Activated CD4-positive, alpha-beta memory T cell treated with anti-CD3 and anti-CD28 coated beads, Interleukin-2, amount 10 ng/mL, durations not matched to agents 7 days and 5 days (primary cell): ENCODE measurements at regions not wholly inside any gene's neighbourhood (a gene's known extent, or its start where the extent isn't known, plus 50 kb on each side); places are given as distances from the start of the nearest gene placed in this dataset.
"Not testable (repeated sequence)": the region's sequence is repeated elsewhere in the genome, so short reads cannot be mapped to it uniquely, and the experiment has no call there.

ENCODE experiments used
- CTCF ChIA-PET: fragments of 350-600 bp; sonication (Branson Sonifier 250); formaldehyde crosslinking; loops from one replicate; lab custom pipeline; 2021; ENCODE audit warnings: antibody characterized with exemption, inconsistent platforms; lab: Charles Lee
- POLR2A ChIA-PET: fragments of 350-600 bp; sonication (Branson Sonifier 250); formaldehyde crosslinking; loops from one replicate; lab custom pipeline; 2021; ENCODE audit warnings: antibody characterized with exemption; lab: Charles Lee
- DNase-seq: peaks from one replicate; pipeline ENCODE4 v3.0.0-alpha.2; 2020
- H3K27ac Mint-ChIP-seq: one replicate; pipeline ENCODE4 v1.8.0; 2021; ENCODE audit warnings: mild to moderate bottlenecking, mixed read lengths
- H3K27me3 Mint-ChIP-seq: one replicate; pipeline ENCODE4 v1.8.0; 2021; ENCODE audit warnings: mixed read lengths
- H3K36me3 Mint-ChIP-seq: one replicate; pipeline ENCODE4 v1.8.0; 2021; ENCODE audit warnings: low read depth, mixed read lengths
- H3K4me1 Mint-ChIP-seq: one replicate; pipeline ENCODE4 v1.8.0; 2021; ENCODE audit warnings: mixed read lengths
- H3K4me3 Mint-ChIP-seq: one replicate; pipeline ENCODE4 v1.8.0; 2021; ENCODE audit warnings: mild to moderate bottlenecking, mixed read lengths
- H3K9me3 Mint-ChIP-seq: one replicate; pipeline ENCODE4 v1.8.0; 2021; ENCODE audit warnings: mixed read lengths

GRCh38 chr2:210946395-210946794 lies 390.0 kb downstream of the CPS1 start:
- no peaks in the 10 kb centered on the region for H3K36me3 Mint-ChIP-seq
- ChIA-PET POLR2A (no interaction called here), CTCF (no interaction called here)
- H3K9me3 Mint-ChIP-seq: peaks cover 13% of the 10 kb centered on the region
- no peaks in the 10 kb centered on the region for H3K4me1 Mint-ChIP-seq
- no peak overlapping the region for H3K4me3 Mint-ChIP-seq
- no peaks in the 10 kb centered on the region for H3K27me3 Mint-ChIP-seq
- DNase-seq: no peak
- H3K27ac Mint-ChIP-seq: no peak overlapping the region

- H3K4me3 Mint-ChIP-seq, H3K4me1 Mint-ChIP-seq, H3K27me3 Mint-ChIP-seq, H3K9me3 Mint-ChIP-seq, H3K27ac Mint-ChIP-seq, H3K36me3 Mint-ChIP-seq, POLR2A ChIA-PET, DNase-seq, CTCF ChIA-PET: not testable (repeated sequence)
Measured at GRCh38 chr2:210950434-210951060, 394.1 kb downstream of the CPS1 start.

- DNase-seq: no peak
- Mint-ChIP-seq H3K4me3 (no peak overlapping the region), H3K36me3 (no peaks in the 10 kb centered on the region), H3K27me3 (no peaks in the 10 kb centered on the region), H3K9me3 (peaks cover 2% of the 10 kb centered on the region), H3K27ac (no peak overlapping the region), H3K4me1 (no peaks in the 10 kb centered on the region)
- POLR2A ChIA-PET: no interaction called here
- CTCF ChIA-PET: no interaction called here
Measured at GRCh38 chr2:210954386-210954907, 398.0 kb downstream of the CPS1 start.

- no peaks in the 10 kb centered on the region for H3K36me3 Mint-ChIP-seq
- no peak overlapping the region for H3K4me3 Mint-ChIP-seq
- CTCF ChIA-PET: no interaction called here
- no peak overlapping the region for H3K27ac Mint-ChIP-seq
- H3K9me3 Mint-ChIP-seq: peaks cover 2% of the 10 kb centered on the region
- DNase-seq: no peak
- no peaks in the 10 kb centered on the region for H3K27me3 Mint-ChIP-seq
- POLR2A ChIA-PET: no interaction called here
- H3K4me1 Mint-ChIP-seq: no peaks in the 10 kb centered on the region
Measured at GRCh38 chr2:210955591-210955990, 399.2 kb downstream of the CPS1 start.

- Mint-ChIP-seq H3K27me3 (no peaks in the 10 kb centered on the region), H3K9me3 (peaks cover 2% of the 10 kb centered on the region), H3K36me3 (no peaks in the 10 kb centered on the region), H3K27ac (no peak overlapping the region), H3K4me3 (no peak overlapping the region), H3K4me1 (no peaks in the 10 kb centered on the region)
- no peak for DNase-seq
- ChIA-PET POLR2A (no interaction called here), CTCF (no interaction called here)
Measured at GRCh38 chr2:210956101-210956500, 399.7 kb downstream of the CPS1 start.

- H3K4me3 Mint-ChIP-seq: no peak overlapping the region
- CTCF ChIA-PET: no interaction called here
Measured at GRCh38 chr2:210961249-210961648, 404.9 kb downstream of the CPS1 start.

GRCh38 chr2:210963386-210963785 lies 407.0 kb downstream of the CPS1 start:
- H3K9me3 Mint-ChIP-seq: no peaks in the 10 kb centered on the region

More at GRCh38 chr2:210961249-210961648, 404.9 kb downstream of the CPS1 start:
- H3K27ac Mint-ChIP-seq: no peak overlapping the region
- no peaks in the 10 kb centered on the region for H3K9me3 Mint-ChIP-seq
- POLR2A ChIA-PET: no interaction called here
- no peaks in the 10 kb centered on the region for H3K4me1 Mint-ChIP-seq
- no peaks in the 10 kb centered on the region for H3K27me3 Mint-ChIP-seq
- DNase-seq: no peak
- H3K36me3 Mint-ChIP-seq: no peaks in the 10 kb centered on the region

GRCh38 chr2:210964141-210964764 lies 407.9 kb downstream of the CPS1 start:
- ChIA-PET CTCF (no interaction called here), POLR2A (no interaction called here)
- H3K27me3 Mint-ChIP-seq: no peaks in the 10 kb centered on the region
- no peaks in the 10 kb centered on the region for H3K9me3 Mint-ChIP-seq
- no peak overlapping the region for H3K4me3 Mint-ChIP-seq
- H3K4me1 Mint-ChIP-seq: no peaks in the 10 kb centered on the region
- no peak for DNase-seq
- H3K27ac Mint-ChIP-seq: no peak overlapping the region
- H3K36me3 Mint-ChIP-seq: no peaks in the 10 kb centered on the region

More at GRCh38 chr2:210963386-210963785, 407.0 kb downstream of the CPS1 start:
- DNase-seq: no peak
- CTCF ChIA-PET: no interaction called here
- POLR2A ChIA-PET: no interaction called here
- Mint-ChIP-seq H3K27ac (no peak overlapping the region), H3K27me3 (no peaks in the 10 kb centered on the region), H3K4me3 (no peak overlapping the region), H3K4me1 (no peaks in the 10 kb centered on the region), H3K36me3 (no peaks in the 10 kb centered on the region)

GRCh38 chr2:210965472-210965871 lies 409.1 kb downstream of the CPS1 start:
- H3K4me3 Mint-ChIP-seq: no peak overlapping the region
- no peaks in the 10 kb centered on the region for H3K36me3 Mint-ChIP-seq
- DNase-seq: no peak
- no peaks in the 10 kb centered on the region for H3K4me1 Mint-ChIP-seq
- ChIA-PET POLR2A (no interaction called here), CTCF (no interaction called here)
- no peaks in the 10 kb centered on the region for H3K9me3 Mint-ChIP-seq
- H3K27me3 Mint-ChIP-seq: no peaks in the 10 kb centered on the region
- no peak overlapping the region for H3K27ac Mint-ChIP-seq

- no peak for DNase-seq
- H3K27ac Mint-ChIP-seq: no peak overlapping the region
- no peak overlapping the region for H3K4me3 Mint-ChIP-seq
- no peaks in the 10 kb centered on the region for H3K27me3 Mint-ChIP-seq
- H3K4me1 Mint-ChIP-seq: no peaks in the 10 kb centered on the region
- ChIA-PET POLR2A (no interaction called here), CTCF (no interaction called here)
- no peaks in the 10 kb centered on the region for H3K9me3 Mint-ChIP-seq
- H3K36me3 Mint-ChIP-seq: no peaks in the 10 kb centered on the region
Measured at GRCh38 chr2:210966330-210966729, 409.9 kb downstream of the CPS1 start.

- Mint-ChIP-seq H3K4me1 (no peaks in the 10 kb centered on the region), H3K27ac (no peak overlapping the region), H3K27me3 (no peaks in the 10 kb centered on the region), H3K36me3 (no peaks in the 10 kb centered on the region), H3K4me3 (no peak overlapping the region), H3K9me3 (no peaks in the 10 kb centered on the region)
- ChIA-PET CTCF (no interaction called here), POLR2A (no interaction called here)
- no peak for DNase-seq
Measured at GRCh38 chr2:210971431-210971830, 415.0 kb downstream of the CPS1 start.

GRCh38 chr2:210986806-210987205 lies 430.4 kb downstream of the CPS1 start:
- H3K4me1 Mint-ChIP-seq, CTCF ChIA-PET, H3K27me3 Mint-ChIP-seq, H3K27ac Mint-ChIP-seq, DNase-seq, POLR2A ChIA-PET, H3K36me3 Mint-ChIP-seq, H3K4me3 Mint-ChIP-seq, H3K9me3 Mint-ChIP-seq: not testable (repeated sequence)

- no peak for DNase-seq
- H3K9me3 Mint-ChIP-seq: peaks cover 6% of the 10 kb centered on the region
- no peaks in the 10 kb centered on the region for H3K36me3 Mint-ChIP-seq
- H3K27me3 Mint-ChIP-seq: no peaks in the 10 kb centered on the region
- CTCF ChIA-PET: no interaction called here
- no peak overlapping the region for H3K4me3 Mint-ChIP-seq
- H3K27ac Mint-ChIP-seq: no peak overlapping the region
- POLR2A ChIA-PET: no interaction called here
- H3K4me1 Mint-ChIP-seq: no peaks in the 10 kb centered on the region
Measured at GRCh38 chr2:210991107-210991506, 434.7 kb downstream of the CPS1 start.

- Mint-ChIP-seq H3K9me3 (no peaks in the 10 kb centered on the region), H3K4me1 (no peaks in the 10 kb centered on the region), H3K36me3 (no peaks in the 10 kb centered on the region), H3K27me3 (no peaks in the 10 kb centered on the region), H3K4me3 (no peak overlapping the region), H3K27ac (no peak overlapping the region)
- CTCF ChIA-PET: no interaction called here
- DNase-seq: no peak
- POLR2A ChIA-PET: no interaction called here
Measured at GRCh38 chr2:210994104-210994503, 437.7 kb downstream of the CPS1 start.
